ENCODE measurements at regions not wholly inside any gene's neighbourhood (a gene's known extent, or its start where the extent isn't known, plus 50 kb on each side); places are given as distances from the start of the nearest gene placed in this dataset.
A peak's percentile ranks its signal among the peaks of the same experiment; 100 is the strongest.

- no peak for DNase-seq (ENCODE audit: low spot score)
Measured at GRCh38 chr2:133720429-133720828, 152.2 kb upstream of the NCKAP5 start.

DNA sequence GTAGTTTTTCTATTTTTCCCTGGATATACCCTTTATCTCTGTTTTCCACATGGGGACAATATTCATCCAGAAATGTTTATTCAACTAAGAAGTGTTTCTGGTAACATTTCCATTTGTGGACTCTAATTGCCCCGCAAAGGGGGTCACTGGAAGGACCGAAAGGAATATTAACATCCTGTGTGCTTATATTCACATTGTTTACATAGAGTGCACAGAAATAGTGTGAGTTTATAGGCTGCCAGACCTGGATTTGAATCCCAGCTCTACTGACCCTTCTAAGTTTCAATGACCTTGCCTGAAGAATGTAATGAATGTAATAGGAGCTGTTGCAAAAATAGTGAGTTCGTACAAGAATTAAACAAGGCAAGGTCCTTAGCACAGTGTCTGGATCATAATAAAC lies 152.9 kb upstream of the NCKAP5 start:
- DNase-seq (ENCODE audit: low spot score): no peak

- DNase-seq (ENCODE audit: low spot score): no peak
Measured at GRCh38 chr2:133723133-133723532, 154.9 kb upstream of the NCKAP5 start.

GRCh38 chr2:133726973-133727372 lies 158.7 kb upstream of the NCKAP5 start:
- DNase-seq (ENCODE audit: low spot score): no peak

- DNase-seq (ENCODE audit: low spot score): no peak
Measured at GRCh38 chr2:133732059-133732458, 163.8 kb upstream of the NCKAP5 start.

- DNase-seq (ENCODE audit: low spot score): no peak
Measured at GRCh38 chr2:133732982-133733900, 165.0 kb upstream of the NCKAP5 start.

DNA sequence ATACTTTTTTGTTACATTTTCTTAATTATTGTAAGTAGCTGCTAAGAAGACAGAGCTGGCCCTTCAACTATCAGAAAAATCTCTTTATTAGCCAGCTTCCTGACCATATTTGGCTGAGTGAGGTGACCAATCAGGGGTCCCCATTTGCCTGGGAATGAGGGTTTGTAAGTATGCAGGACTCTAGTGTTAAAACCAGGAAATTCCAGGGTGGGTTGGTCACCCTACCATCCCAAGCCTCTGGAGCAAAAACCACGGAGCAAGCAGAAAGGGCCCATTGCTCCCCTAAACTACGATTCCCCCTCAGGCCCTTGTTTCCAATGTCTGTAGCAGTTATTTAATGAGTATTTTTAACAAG lies 165.6 kb upstream of the NCKAP5 start:
- DNase-seq (ENCODE audit: low spot score): no peak

DNA sequence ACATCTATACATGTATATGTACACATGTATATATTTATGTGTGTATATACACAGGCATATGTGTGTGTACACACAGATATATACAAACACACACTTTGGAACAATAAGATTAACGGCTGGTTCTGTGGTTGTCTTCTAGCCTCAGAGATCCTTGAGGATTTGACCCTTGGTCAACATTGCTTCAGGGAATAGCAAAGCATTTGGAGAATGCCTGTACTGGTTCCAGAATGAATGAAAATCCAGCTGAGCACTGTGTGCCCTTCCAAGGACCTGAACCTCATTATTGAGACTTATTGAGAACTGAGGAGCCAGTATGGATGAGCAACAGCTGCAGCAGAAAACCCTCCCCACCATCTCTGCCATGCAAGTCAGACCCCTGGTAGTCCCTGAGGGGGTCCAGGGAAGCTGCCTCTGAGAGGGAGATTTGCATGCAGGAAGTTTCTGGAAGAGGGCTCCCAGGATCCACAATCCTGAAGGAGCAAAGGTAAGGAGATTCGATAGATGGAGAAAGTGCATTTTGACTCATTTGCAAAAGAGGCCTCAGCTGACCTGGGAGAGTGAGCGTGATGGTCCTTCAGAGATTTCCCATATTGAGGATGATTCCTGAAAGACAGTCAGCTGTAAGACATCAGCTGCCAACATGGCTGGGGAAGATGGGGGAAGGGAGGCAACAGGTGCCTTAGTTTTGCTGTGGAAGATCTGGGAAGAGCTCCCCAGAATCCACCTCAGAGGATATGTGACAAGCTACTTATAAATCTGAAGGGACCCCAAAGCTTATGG lies 166.6 kb upstream of the NCKAP5 start:
- no peak for DNase-seq (ENCODE audit: low spot score)

DNA sequence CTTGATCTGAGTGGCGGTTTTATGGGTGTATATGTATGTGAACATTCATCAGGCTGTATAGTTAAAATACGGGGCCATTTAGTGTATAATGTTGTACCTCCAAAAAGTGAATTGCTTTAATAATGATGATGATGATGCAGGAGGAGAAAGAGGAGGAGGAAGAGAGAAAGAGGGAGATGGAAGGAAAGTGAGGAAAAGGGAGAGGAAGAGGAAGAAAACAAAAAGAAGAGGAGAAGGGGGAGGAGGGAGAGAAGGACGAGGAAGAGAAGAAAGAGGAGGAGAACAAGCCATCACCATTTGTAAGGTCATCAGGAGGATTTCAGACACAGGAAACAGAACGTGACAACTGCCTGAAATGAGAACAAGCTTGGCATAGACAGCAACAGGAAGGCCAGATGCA lies 168.4 kb upstream of the NCKAP5 start:
- no peak for DNase-seq (ENCODE audit: low spot score)

DNA sequence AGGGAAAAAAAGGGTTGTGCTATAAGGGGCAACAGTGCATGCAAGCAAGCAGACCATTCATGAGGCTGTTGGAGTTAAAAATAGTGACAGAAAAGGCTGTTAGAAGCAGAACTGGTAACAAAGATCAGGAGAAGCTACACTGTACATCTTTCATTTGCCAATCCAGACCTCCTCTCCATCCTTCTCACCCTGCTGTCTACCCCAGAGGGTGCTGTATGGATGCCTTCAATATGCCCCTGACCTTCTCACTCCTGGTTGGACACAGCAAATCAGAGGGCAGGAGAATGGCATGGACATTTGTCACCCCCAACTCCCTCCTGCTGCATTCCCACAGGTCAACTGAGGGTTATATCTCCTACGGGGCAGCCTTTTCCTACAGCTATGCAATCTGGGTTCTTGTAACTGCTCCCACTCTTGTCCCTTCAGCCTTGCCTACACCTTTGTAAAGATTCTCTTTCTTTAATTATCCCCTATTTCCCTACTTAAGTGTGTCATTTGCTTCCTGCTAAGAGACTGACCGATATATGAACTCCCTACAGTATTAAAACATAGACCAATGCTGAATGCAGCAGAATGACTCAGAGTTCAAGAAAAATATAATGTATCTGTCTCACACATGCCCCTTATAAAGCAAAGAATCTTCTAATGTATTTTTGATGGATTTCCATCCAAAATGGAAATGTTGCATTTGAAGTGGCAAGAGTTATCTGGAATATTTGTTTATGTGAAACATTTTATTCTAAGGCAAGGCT lies 169.2 kb upstream of the NCKAP5 start:
- DNase-seq (ENCODE audit: low spot score): no peak

DNA sequence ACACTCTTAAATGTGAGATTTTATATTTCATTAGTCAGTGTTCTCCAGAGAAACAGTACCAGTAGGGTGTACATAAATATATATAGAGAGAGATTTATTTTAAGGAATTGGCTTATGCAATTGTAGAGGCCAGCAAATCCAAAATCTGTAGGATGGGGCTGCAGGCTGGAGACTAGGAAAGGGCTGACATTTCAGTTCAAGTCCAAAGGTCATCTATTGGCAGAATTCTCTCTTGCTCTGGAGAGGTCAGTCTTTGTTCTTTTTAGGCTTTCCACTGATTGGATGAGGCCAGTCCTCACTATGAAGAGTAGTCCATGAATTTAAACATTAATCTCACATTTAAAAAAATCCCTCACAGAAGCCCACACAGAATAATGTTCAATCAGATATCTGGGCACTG lies 170.8 kb upstream of the NCKAP5 start:
- no peak for DNase-seq (ENCODE audit: low spot score)

- DNase-seq (ENCODE audit: low spot score): no peak
Measured at GRCh38 chr2:133740500-133740899, 172.2 kb upstream of the NCKAP5 start.

GRCh38 chr2:133748007-133748700 lies 179.9 kb upstream of the NCKAP5 start:
- no peak for DNase-seq (ENCODE audit: low spot score)

DNA sequence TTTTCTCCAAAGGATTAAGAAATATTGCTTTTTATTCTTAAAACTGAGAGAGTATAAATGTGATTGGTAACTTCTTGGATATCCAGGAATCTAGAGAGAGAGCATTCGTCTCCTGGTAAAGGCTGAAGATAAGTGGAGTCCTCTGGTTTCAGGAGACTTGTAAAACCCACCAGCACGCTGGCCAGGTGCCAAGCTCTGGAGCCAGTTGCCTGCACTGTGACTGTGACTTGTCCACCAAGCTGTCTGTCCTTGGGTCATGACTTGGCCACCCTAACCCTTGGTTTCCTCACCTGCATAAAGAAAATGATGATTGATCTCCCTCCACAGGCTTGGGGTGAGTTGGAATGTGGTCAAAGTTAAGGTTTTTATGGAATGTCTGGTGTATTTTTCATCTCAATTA lies 185.4 kb upstream of the NCKAP5 start:
- no peak for DNase-seq (ENCODE audit: low spot score)

DNA sequence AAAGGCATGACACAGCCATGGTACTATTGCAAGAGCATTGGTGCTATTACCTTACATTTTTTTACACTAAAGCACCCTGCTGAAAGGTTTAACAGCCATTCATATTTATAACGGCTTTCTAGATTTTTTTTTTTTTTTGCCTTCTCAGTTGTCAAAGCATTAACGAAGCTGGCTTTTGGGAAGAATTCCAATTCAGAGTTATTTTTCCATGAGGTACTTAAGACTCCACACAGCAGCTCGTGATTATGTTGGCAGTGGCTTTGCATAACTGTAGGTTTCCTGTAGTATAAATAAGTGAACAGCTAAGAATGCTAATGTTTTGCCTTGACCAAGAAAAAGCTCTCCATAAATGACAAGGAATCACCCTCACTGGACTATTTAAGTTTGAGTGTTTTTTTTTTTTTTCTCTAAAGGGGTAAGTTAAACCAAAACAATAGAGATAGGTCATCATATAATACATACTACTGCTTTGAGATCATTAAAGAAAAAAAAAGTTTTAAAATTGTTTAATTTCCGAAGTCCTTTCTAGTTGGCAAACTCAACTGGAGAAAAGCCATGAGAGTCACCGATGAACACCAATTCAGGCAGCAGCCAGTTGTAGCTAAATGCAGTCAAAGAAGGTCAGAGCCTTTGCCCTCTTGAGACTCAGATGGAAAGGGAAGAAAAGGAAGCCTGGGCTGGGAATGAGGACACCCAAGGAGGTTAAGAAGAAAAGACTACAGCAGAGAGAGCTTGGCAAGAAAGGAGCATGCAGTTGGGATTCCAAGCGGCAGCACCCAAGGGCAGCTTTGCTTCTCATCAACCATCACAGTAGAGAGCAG lies 187.4 kb upstream of the NCKAP5 start:
- DNase-seq (ENCODE audit: low spot score): no peak

GRCh38 chr2:133756833-133757232 lies 188.6 kb upstream of the NCKAP5 start:
- no peak for DNase-seq (ENCODE audit: low spot score)

DNA sequence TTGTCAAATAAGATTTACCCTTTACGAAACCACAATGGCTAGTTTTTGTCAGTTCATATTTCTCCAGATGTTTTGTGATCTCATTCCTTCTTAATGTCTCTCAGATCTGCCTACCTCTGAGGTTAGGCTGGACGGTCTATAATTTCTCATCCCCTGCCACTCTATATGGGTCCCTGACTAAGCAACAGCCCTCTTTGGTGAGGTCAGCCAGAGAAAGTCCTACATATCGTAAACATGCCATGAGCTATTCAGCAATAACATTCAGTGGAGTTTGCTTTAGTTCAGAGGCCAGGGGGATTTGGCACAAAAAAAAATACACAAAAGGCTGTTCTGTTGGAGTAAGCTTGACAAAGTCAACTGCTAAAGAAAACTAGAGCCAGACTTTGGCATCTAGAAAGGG lies 192.1 kb upstream of the NCKAP5 start:
- no peak for DNase-seq (ENCODE audit: low spot score)

GRCh38 chr2:133765658-133766057 lies 197.4 kb upstream of the NCKAP5 start:
- peak; percentile 72 for DNase-seq (ENCODE audit: low spot score)

- DNase-seq (ENCODE audit: low spot score): no peak
Measured at GRCh38 chr2:133766164-133766832, 198.0 kb upstream of the NCKAP5 start.

DNA sequence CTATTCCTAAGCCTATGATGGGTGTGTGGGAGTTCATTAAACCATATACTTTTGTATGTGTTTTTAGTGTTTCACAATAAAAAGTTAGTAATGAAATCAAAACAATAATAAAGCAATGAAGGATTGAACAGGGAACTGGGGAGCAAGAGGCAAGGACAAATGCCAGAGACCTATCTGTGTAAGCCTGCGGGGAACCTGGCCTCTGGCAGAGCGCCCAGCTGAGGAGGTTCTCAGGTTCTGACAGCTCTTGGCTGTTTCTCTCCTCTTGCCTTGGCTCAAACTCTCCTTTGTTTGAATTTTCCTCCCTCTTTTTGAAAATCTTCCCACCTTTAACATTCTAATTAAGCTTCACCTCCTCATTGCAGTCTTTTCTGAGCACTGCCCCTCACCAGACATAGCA lies 200.0 kb upstream of the NCKAP5 start:
- no peak for DNase-seq (ENCODE audit: low spot score)
